Hippocampal formation (tissue), 2 donors: ENCODE measurements at regions not wholly inside any gene's neighbourhood (a gene's known extent, or its start where the extent isn't known, plus 50 kb on each side); places are given as distances from the start of the nearest gene placed in this dataset.
"Not testable (repeated sequence)": the region's sequence is repeated elsewhere in the genome, so short reads cannot be mapped to it uniquely, and the experiment has no call there.

Experiments used
- DNase-seq, 2 donors: peaks; one replicate each; lab custom pipeline; 2025; lab: John Stamatoyannopoulos, UW

DNA sequence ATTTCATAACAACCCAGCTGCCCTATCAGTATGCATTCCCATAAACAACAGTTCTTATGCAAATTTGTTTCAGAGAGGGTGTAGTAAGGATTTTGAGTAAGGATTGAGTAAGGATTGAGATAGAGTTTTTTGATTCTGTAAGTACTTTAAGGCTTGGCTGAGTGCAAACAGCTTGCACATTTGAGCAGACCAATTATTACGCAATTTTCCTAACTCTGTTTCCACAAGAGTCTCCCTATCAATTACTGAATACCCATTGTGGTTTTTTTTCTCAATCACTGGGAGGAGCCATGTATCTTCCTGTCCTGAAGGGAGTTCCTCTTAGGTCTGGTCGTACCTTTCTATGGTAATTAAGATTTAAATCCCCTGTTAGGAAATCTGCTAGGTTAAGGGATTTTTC is 105.0 kb upstream of the AADAT start:
- DNase-seq: not testable (repeated sequence)

DNA sequence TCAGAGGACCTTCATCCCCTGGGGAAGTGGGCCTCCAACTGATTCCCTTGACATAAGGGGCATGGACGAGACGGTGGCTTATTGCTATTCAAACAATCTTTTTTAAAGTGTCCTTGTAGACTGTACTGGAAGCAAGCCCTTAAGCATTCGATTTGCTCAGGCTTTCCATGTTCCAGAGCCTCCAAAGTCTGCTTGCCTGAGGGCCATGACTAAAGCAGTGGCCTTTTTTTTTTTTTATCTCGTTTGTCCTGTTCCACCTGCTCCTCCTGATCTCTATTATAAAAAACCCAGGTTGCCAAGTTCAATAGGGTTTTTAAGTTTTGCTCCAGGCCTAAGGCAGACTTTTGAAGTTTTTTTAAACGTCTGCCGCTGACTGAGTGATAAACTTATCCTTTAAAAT is 103.7 kb upstream of the AADAT start:
- no peak for DNase-seq

DNA sequence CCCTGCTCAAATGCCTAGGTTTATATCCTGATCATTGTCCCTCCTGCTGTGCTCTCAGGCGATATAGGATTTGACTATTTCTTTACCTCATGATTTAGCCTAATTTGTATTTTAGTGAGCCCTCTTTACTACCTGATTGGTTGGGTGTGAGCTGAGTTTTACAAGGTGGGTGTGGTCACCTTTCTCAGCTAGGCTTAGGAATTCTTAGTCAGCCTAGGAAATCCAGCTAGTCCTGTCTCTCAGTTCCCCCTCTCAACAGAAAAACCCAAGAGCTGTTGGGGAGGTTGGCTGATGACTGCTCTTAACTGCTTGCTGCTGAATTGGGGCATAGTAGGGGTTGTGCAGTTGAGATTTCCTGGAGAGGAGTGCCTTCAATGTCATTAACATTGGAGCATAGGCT is 100.5 kb upstream of the AADAT start:
- DNase-seq: no peak

DNA sequence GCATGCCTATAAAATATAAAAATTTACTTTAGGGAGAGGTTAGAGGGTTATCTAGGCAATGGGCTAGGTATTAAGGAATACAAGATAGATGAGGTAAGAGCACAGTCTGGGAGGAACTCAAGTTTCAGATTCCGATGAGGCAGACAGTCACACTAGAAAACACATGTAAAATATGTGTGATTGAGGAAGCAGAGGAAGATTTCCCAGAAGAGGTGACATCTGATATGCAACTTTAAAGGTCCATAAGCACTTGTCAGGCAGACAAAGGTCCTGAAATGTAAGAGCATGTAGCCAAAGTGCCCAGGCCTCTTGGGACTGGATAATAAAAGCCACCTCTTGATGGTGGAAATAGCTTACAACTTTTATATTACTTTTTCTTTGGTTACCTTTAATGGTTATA is 81.1 kb upstream of the AADAT start:
- no peak for DNase-seq

DNA sequence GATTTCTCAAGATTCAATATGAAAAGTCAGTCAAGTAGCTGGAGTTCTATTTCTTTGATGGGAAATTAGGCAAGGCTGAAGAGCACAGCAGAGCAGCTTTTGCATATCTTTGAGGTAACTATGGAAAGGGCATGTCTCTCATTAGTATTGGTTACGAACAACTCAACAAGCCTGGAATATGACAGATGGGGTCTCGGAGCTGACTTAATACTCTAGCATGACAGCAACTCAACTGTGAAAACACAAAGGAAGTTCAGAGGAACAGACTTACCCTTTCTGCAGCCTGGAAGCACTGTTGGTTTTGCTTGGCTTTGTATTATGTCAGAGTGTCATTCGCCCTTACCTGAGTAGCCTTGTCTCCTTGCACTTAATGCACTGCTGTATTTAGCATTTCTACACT is 79.9 kb upstream of the AADAT start:
- DNase-seq: no peak

DNA sequence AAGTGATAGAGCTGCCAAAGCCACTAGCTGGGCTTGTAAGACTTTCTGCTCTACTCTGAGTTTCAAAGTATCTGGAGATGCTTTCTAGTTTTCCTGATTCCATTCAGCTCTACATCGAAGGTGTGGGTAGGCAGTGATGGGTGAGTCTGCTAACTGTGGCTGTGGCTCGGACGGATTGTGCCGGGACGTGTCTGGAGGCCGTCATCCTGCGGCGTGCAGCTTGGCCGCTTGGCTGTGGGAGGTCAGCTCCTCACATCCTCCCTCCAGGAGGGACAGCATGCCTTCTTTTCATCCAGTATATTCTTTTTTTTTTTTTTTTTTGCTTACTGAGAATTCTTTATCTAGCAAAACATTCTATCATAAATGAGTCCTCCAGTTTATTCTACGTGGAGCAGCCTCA is 77.9 kb upstream of the AADAT start:
- DNase-seq: no peak

DNA sequence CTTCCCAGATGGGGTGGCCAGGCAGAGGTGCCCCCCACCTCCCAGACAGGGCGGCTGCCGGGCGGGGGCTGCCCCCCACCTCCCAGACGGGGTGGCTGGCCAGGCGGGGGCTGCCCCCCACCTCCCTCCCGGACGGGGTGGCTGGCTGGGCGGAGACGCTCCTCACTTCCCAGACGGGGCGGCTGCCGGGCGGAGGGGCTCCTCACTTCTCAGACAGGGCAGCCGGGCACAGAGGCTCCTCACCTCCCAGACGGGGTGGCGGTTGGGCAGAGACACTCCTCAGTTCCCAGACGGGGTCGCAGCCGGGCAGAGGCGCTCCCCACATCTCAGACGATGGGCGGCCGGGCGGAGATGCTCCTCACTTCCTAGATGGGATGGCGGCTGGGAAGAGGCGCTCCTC is 76.4 kb upstream of the AADAT start:
- not testable (repeated sequence) for DNase-seq

DNA sequence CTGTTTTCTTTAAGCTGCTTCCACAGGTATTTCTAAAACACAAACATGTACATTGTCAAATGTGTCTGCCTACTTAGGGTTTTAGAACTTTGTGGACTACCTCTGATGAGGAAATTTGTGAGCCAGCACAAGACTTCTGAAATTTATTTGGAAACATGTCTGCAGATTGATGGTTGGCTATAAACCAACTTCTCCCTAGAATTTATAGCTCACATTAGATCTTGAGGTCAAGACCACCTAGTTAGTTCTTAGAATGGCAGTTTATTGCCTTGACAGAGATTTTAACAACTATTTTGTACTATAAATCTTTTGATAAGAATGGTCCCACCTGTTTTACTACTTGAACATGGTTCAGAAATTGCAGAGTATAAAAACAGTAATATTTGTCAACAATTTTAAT is 72.7 kb upstream of the AADAT start:
- DNase-seq: no peak

DNA sequence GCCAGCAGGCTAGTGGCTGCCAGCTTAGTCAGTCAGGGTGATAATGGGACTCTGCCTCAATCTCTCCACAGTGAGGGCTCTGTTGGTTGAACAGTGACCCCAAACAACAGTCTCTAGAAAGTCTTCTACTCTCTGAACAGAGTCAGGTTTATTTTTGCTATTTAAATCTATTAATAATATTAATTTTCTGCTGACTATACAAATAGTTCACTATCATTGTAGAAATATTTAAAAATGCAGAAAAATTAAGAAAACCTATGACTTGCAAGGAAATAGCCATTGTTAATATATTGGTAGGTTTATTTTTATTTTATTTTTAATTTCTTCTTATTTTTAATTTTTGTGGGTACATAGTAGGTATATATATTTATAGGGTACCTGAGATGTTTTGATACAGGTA is 67.9 kb upstream of the AADAT start:
- DNase-seq: no peak

DNA sequence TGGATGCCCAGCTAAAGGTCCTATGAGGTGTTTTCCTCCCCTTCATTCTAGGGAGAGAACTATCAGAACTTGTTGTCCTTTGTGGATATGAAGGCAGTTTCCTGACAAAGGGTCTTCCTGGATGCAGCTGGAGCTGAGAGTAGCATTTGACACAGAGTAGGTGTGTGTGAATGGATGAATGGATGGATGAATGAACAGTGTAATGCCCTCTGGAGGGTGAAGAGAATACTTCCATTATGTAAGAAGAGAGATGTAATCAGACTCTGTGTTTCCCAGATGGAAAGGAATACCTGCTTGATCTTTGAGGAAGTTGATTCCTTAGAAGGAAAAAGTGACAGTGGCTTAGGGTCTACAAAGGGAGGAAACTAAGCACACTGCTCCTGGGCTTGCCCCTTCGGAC is 55.4 kb upstream of the AADAT start:
- DNase-seq: no peak

DNA sequence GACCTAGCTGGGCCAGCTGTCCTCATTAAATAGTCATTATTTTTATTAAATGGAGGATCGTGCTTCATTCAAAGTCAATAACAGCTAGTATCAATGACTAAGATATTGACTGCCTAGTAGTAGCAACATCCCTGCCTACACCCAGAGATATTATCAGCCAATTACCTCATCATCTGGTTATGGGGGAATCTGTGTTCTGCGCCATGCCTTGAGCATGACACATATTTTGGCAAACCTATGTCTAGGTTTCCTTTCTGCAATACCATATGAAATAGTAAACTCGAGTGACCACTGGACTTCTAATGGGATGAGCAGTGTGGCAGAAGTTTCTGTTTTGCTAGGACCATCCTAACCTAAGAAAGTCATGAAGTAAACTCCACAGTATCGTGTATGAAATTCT is 50.0 kb upstream of the AADAT start:
- no peak for DNase-seq
